HG03378 (cell line): ENCODE measurements at regions not wholly inside any gene's neighbourhood (a gene's known extent, or its start where the extent isn't known, plus 50 kb on each side); places are given as distances from the start of the nearest gene placed in this dataset.
"Not testable (repeated sequence)": the region's sequence is repeated elsewhere in the genome, so short reads cannot be mapped to it uniquely, and the experiment has no call there.

Experiments
- ATAC-seq: cut with Tn5 transposase; IDR thresholded peaks from one replicate; pipeline ENCODE4 v1.9.1; 2021; ENCODE audit warnings: mild to moderate bottlenecking, moderate library complexity; ENCODE audit not compliant: unreplicated experiment

GRCh38 chr6:74596588-74596987 is 609.3 kb downstream of the COL12A1 start:
- ATAC-seq = no peak

GRCh38 chr6:74594350-74594749 is 611.5 kb downstream of the COL12A1 start:
- ATAC-seq = not testable (repeated sequence)

GRCh38 chr6:74588094-74588832 is 617.6 kb downstream of the COL12A1 start:
- no peak for ATAC-seq

GRCh38 chr6:74587386-74587785 is 618.5 kb downstream of the COL12A1 start:
- ATAC-seq = no peak

GRCh38 chr6:74585753-74586152 is 620.1 kb downstream of the COL12A1 start:
- ATAC-seq = no peak

GRCh38 chr6:74581681-74582080 is 624.2 kb downstream of the COL12A1 start:
- no peak for ATAC-seq

- no peak for ATAC-seq
Observed at GRCh38 chr6:74579794-74580193, 626.1 kb downstream of the COL12A1 start.

- ATAC-seq = no peak
Observed at GRCh38 chr6:74579047-74579446, 626.8 kb downstream of the COL12A1 start.

- ATAC-seq = no peak
Observed at GRCh38 chr6:74578339-74578738, 627.5 kb downstream of the COL12A1 start.

GRCh38 chr6:74577619-74578018 is 628.2 kb downstream of the COL12A1 start:
- peak; percentile 99 for ATAC-seq

- peak; percentile 35 for ATAC-seq
Observed at GRCh38 chr6:74574794-74575193, 631.1 kb downstream of the COL12A1 start.

GRCh38 chr6:74573613-74574012 is 632.2 kb downstream of the COL12A1 start:
- no peak for ATAC-seq

- ATAC-seq = no peak
Observed at GRCh38 chr6:74570044-74570443, 635.8 kb downstream of the COL12A1 start.

GRCh38 chr6:74568861-74569260 is 637.0 kb downstream of the COL12A1 start:
- ATAC-seq = no peak

- ATAC-seq = not testable (repeated sequence)
Observed at GRCh38 chr6:74567923-74568290, 637.9 kb downstream of the COL12A1 start.

GRCh38 chr6:74567281-74567922 is 638.5 kb downstream of the COL12A1 start:
- no peak for ATAC-seq

GRCh38 chr6:74557236-74557635 is 648.6 kb downstream of the COL12A1 start:
- no peak for ATAC-seq

GRCh38 chr6:74554041-74554440 is 651.8 kb downstream of the COL12A1 start:
- ATAC-seq = no peak

GRCh38 chr6:74551896-74552295 is 654.0 kb downstream of the COL12A1 start:
- ATAC-seq = no peak

GRCh38 chr6:74550821-74551220 is 655.0 kb downstream of the COL12A1 start:
- ATAC-seq = no peak

- ATAC-seq = no peak
Observed at GRCh38 chr6:74549746-74550145, 656.1 kb downstream of the COL12A1 start.

- ATAC-seq = no peak
Observed at GRCh38 chr6:74534465-74535211, 671.2 kb downstream of the COL12A1 start.
